ENCODE measurements at regions not wholly inside any gene's neighbourhood (a gene's known extent, or its start where the extent isn't known, plus 50 kb on each side); places are given as distances from the start of the nearest gene placed in this dataset.
"Not testable (repeated sequence)": the region's sequence is repeated elsewhere in the genome, so short reads cannot be mapped to it uniquely, and the experiment has no call there.

GRCh38 chr10:78217336-78217735, 183.7 kb downstream of the RPS24 start:
- H3K4me3 ChIP-seq (ENCODE audit: low read depth, low read length) = no peak overlapping the region
- no peak for TF ChIP-seq CTCF (IDR thresholded peaks at IDR 0.05; ENCODE audit: low read depth, low read length)

DNA sequence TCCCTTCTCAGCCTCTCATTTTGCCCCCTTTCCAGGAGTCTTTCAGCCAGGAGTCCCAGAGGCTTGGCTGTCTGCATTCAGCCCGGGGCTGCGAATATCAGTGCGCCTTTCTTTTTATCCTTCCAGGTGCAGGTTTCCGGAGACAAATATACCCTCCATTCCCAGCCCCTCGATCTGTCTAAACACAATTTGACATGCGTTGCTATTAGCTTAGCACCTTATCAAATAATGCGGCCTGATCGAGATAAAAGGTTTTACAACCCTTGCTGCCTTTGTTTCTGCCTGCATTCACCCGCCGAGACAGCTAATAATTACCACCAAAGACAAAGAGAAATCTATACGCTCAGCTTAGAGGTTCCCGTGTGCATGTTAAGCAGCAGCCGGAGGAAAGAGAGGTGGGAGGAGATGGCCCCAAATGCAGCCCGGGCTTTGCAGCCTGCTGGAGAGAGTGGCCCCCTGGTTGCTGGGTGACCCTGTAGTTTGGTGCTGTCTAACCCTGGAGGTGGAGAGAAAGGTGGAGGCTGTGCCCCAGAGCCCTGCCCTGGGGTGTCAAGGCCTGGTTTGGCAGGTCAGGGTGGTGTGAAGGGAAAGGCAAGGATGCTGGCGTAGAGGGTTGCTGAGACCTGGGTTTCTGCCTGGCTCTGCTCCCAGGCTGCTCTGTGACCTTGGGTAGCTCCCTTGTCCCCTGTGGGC, 185.3 kb downstream of the RPS24 start:
- TF ChIP-seq CTCF (IDR thresholded peaks at IDR 0.05; ENCODE audit: low read depth, low read length) = no peak
- H3K4me3 ChIP-seq (ENCODE audit: low read depth, low read length) = no peak overlapping the region

DNA sequence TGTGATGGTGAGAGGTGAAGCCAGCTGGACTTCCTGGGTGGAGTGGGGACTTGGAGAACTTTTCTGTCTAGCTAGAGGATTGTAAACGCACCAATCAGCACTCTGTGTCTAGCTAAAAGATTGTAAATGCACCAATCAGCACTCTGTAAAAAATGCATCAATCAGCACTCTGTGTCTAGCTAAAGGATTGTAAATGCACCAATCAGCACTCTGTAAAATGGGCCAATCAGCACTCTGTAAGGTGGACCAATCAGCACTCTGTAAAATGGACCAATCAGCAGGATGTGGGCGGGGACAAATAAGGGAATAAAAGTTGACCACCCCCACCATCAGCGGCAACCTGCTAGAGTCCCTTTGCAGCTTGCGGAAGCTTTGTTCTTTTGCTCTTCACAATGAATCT, 185.9 kb downstream of the RPS24 start:
- H3K4me3 ChIP-seq (ENCODE audit: low read depth, low read length) = not testable (repeated sequence)

DNA sequence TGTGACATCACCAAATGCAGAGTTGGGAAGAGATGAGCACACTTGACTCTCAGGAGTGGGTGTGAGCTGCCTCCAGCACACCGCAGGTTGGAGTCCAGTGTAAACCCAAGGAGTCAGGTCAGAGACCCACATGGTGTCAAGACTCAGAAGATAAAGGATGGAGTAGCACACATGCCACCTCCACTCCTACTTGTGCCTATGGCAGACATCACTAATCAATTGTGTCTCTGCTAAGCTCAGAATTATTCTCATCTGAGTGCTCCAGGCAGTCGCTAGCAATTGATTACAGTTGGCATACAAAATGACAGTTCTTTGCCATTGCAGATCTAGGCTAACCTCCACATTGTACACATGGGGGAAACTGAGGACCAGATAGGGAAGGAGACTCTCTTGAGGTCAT, 187.1 kb downstream of the RPS24 start:
- H3K4me3 ChIP-seq (ENCODE audit: low read depth, low read length) = no peak overlapping the region
- no peak for TF ChIP-seq CTCF (IDR thresholded peaks at IDR 0.05; ENCODE audit: low read depth, low read length)

DNA sequence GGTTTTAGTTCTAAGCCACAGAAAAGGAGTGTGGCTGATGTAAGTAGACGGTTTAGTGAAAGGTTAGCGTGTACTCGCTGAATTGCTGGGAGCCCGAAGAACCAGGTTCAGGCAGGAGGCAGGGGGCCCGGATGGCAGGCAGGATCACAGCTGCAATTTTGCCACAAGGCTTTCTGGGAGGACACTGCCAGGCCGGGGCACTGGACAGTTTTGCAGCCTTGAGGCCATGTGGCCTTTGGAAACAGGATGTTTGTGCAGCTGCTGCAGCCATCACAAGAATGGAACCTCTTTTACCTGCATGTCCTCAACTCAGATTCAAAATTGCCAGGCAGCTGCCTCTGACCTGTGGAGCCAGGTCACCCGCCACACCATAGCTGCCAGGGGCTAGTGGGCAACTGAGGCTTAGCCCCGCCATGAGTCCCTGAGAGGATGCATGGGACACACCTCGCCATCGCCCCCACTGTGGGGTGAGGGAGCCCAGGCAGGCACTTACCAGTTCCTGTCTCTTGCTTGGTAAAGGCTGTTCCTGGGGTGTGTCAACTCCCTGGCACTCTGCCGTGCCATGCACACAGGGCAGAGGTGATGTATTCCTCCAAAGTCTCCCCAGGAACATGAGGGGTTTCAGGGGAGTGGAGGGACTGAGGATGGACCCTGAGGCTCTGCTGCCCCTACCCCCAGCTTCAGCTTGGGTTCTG, 188.6 kb downstream of the RPS24 start:
- H3K4me3 ChIP-seq (ENCODE audit: low read depth, low read length) = no peak overlapping the region
- no peak for TF ChIP-seq CTCF (IDR thresholded peaks at IDR 0.05; ENCODE audit: low read depth, low read length)

- H3K4me3 ChIP-seq (ENCODE audit: low read depth, low read length) = no peak overlapping the region
- TF ChIP-seq CTCF (IDR thresholded peaks at IDR 0.05; ENCODE audit: low read depth, low read length) = no peak
Observed at GRCh38 chr10:78223088-78223487, 189.4 kb downstream of the RPS24 start.

GRCh38 chr10:78224602-78225001, 190.9 kb downstream of the RPS24 start:
- TF ChIP-seq CTCF (IDR thresholded peaks at IDR 0.05; ENCODE audit: low read depth, low read length) = no peak
- H3K4me3 ChIP-seq (ENCODE audit: low read depth, low read length) = no peak overlapping the region
